Endothelial cell of hepatic sinusoid (primary cell): ENCODE measurements at regions not wholly inside any gene's neighbourhood (a gene's known extent, or its start where the extent isn't known, plus 50 kb on each side); places are given as distances from the start of the nearest gene placed in this dataset.
"Not testable (repeated sequence)": the region's sequence is repeated elsewhere in the genome, so short reads cannot be mapped to it uniquely, and the experiment has no call there.

ENCODE experiments used
- in situ Hi-C: cut with HindIII; loops from 2 replicates; pipeline ENCODE4 v1.10.0; 2017; ENCODE audit warnings: low sequenced_read_pairs

GRCh38 chr3:78494851-78495250, 1272.9 kb downstream of the ROBO1 start:
- in situ Hi-C loops: no loop called here

GRCh38 chr3:78495301-78495700, 1272.5 kb downstream of the ROBO1 start:
- in situ Hi-C loops: no loop called here

- in situ Hi-C loops: no loop called here
Measured at GRCh38 chr3:78496501-78496900, 1271.3 kb downstream of the ROBO1 start.

GRCh38 chr3:78497021-78497420, 1270.8 kb downstream of the ROBO1 start:
- in situ Hi-C loops: no loop called here

GRCh38 chr3:78497767-78498166, 1270.0 kb downstream of the ROBO1 start:
- in situ Hi-C loops: no loop called here

GRCh38 chr3:78506061-78506460, 1261.7 kb downstream of the ROBO1 start:
- in situ Hi-C loops: no loop called here

- in situ Hi-C loops: no loop called here
Measured at GRCh38 chr3:78506581-78507195, 1261.1 kb downstream of the ROBO1 start.

- in situ Hi-C loops: no loop called here
Measured at GRCh38 chr3:78507196-78507984, 1260.4 kb downstream of the ROBO1 start.

- in situ Hi-C loops: no loop called here
Measured at GRCh38 chr3:78511840-78512239, 1256.0 kb downstream of the ROBO1 start.

- in situ Hi-C loops: not testable (repeated sequence)
Measured at GRCh38 chr3:78512786-78513185, 1255.0 kb downstream of the ROBO1 start.

- in situ Hi-C loops: no loop called here
Measured at GRCh38 chr3:78516437-78516836, 1251.4 kb downstream of the ROBO1 start.

GRCh38 chr3:78516937-78517336, 1250.9 kb downstream of the ROBO1 start:
- in situ Hi-C loops: no loop called here

GRCh38 chr3:78517965-78518364, 1249.8 kb downstream of the ROBO1 start:
- in situ Hi-C loops: no loop called here

- in situ Hi-C loops: no loop called here
Measured at GRCh38 chr3:78519281-78519680, 1248.5 kb downstream of the ROBO1 start.

GRCh38 chr3:78529601-78530000, 1238.2 kb downstream of the ROBO1 start:
- in situ Hi-C loops: no loop called here

GRCh38 chr3:78540485-78540884, 1227.3 kb downstream of the ROBO1 start:
- in situ Hi-C loops: no loop called here

- in situ Hi-C loops: no loop called here
Measured at GRCh38 chr3:78545827-78546226, 1222.0 kb downstream of the ROBO1 start.
